ENCODE measurements at regions not wholly inside any gene's neighbourhood (a gene's known extent, or its start where the extent isn't known, plus 50 kb on each side); places are given as distances from the start of the nearest gene placed in this dataset.

GRCh38 chr1:23609971-23610370, 50.7 kb upstream of the ID3 start:
- TF ChIP-seq, protein P1, sequence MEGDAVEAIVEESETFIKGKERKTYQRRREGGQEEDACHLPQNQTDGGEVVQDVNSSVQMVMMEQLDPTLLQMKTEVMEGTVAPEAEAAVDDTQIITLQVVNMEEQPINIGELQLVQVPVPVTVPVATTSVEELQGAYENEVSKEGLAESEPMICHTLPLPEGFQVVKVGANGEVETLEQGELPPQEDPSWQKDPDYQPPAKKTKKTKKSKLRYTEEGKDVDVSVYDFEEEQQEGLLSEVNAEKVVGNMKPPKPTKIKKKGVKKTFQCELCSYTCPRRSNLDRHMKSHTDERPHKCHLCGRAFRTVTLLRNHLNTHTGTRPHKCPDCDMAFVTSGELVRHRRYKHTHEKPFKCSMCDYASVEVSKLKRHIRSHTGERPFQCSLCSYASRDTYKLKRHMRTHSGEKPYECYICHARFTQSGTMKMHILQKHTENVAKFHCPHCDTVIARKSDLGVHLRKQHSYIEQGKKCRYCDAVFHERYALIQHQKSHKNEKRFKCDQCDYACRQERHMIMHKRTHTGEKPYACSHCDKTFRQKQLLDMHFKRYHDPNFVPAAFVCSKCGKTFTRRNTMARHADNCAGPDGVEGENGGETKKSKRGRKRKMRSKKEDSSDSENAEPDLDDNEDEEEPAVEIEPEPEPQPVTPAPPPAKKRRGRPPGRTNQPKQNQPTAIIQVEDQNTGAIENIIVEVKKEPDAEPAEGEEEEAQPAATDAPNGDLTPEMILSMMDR (IDR thresholded peaks at IDR 0.05; ENCODE audit: low read length): no peak
- no peak for TF ChIP-seq EZH2 (optimal IDR thresholded peaks at IDR 0.05; ENCODE audit: low read depth, low read length)

All from MM.1S (cell line).